Osteoblast (primary cell): ENCODE measurements at regions not wholly inside any gene's neighbourhood (a gene's known extent, or its start where the extent isn't known, plus 50 kb on each side); places are given as distances from the start of the nearest gene placed in this dataset.

Source experiments
- DNase-seq: peaks from one replicate; pipeline ENCODE4 v3.0.0; 2011; ENCODE audit warnings: low spot score, mixed read lengths; ENCODE audit not compliant: insufficient read length; ENCODE audit errors: missing footprints
- H2AFZ ChIP-seq: 2 replicates; pipeline ENCODE4 v1.6.0; 2011; ENCODE audit warnings: mild to moderate bottlenecking, low read length
- H3K27ac ChIP-seq: 2 replicates; pipeline ENCODE4 v1.5.1; 2011; ENCODE audit warnings: mild to moderate bottlenecking, low read depth, low read length, moderate library complexity
- H3K27me3 ChIP-seq: 2 replicates; pipeline ENCODE4 v1.6.0; 2012; ENCODE audit warnings: mild to moderate bottlenecking, control low read depth, inconsistent platforms, low read length, moderate library complexity; ENCODE audit not compliant: insufficient read depth
- H3K36me3 ChIP-seq: 2 replicates; pipeline ENCODE4 v1.5.1; 2011; ENCODE audit warnings: mild to moderate bottlenecking, low read length, control low read depth, moderate library complexity; ENCODE audit not compliant: insufficient read depth
- H3K4me1 ChIP-seq: 2 replicates; pipeline ENCODE4 v1.5.1; 2011; ENCODE audit warnings: mild to moderate bottlenecking, low read length, control low read depth, moderate library complexity; ENCODE audit not compliant: insufficient read depth
- H3K4me2 ChIP-seq: 2 replicates; pipeline ENCODE4 v1.6.0; 2011; ENCODE audit warnings: mild to moderate bottlenecking, low read length; ENCODE audit not compliant: insufficient read depth
- H3K4me3 ChIP-seq: fragments of 200-600 bp; sonication (generic); 3 replicates; pipeline ENCODE4 v1.5.1; 2012; ENCODE audit warnings: mild to moderate bottlenecking, low read length, inconsistent platforms; ENCODE audit not compliant: insufficient read depth
- H3K79me2 ChIP-seq: 2 replicates; pipeline ENCODE4 v1.6.0; 2012; ENCODE audit warnings: mild to moderate bottlenecking, low read length, control low read depth, inconsistent platforms; ENCODE audit not compliant: insufficient read depth
- H3K9me3 ChIP-seq: 2 replicates; pipeline ENCODE4 v1.5.1; 2011; ENCODE audit warnings: low read depth, low read length, control low read depth
- H4K20me1 ChIP-seq: 2 replicates; pipeline ENCODE4 v1.6.0; 2012; ENCODE audit warnings: mild to moderate bottlenecking, low read length, control low read depth; ENCODE audit not compliant: insufficient read depth
- TF ChIP-seq, protein P1 (sequence below): IDR thresholded peaks from 2 replicates; pipeline ENCODE4 v1.5.1; 2011; ENCODE audit warnings: mild to moderate bottlenecking, low read depth, low read length, moderate library complexity; ENCODE audit errors: extremely low read depth

- H3K27ac ChIP-seq: no peak overlapping the region
- no peaks in the 10 kb centered on the region for H3K27me3 ChIP-seq
- no peaks in the 10 kb centered on the region for H3K79me2 ChIP-seq
- no peaks in the 10 kb centered on the region for H3K9me3 ChIP-seq
- no peaks in the 10 kb centered on the region for H4K20me1 ChIP-seq
- no peak for DNase-seq
- H3K36me3 ChIP-seq: no peaks in the 10 kb centered on the region
- no peaks in the 10 kb centered on the region for H3K4me1 ChIP-seq
- no peak overlapping the region for H2AFZ ChIP-seq
- H3K4me3 ChIP-seq: no peak overlapping the region
- TF ChIP-seq, protein P1, sequence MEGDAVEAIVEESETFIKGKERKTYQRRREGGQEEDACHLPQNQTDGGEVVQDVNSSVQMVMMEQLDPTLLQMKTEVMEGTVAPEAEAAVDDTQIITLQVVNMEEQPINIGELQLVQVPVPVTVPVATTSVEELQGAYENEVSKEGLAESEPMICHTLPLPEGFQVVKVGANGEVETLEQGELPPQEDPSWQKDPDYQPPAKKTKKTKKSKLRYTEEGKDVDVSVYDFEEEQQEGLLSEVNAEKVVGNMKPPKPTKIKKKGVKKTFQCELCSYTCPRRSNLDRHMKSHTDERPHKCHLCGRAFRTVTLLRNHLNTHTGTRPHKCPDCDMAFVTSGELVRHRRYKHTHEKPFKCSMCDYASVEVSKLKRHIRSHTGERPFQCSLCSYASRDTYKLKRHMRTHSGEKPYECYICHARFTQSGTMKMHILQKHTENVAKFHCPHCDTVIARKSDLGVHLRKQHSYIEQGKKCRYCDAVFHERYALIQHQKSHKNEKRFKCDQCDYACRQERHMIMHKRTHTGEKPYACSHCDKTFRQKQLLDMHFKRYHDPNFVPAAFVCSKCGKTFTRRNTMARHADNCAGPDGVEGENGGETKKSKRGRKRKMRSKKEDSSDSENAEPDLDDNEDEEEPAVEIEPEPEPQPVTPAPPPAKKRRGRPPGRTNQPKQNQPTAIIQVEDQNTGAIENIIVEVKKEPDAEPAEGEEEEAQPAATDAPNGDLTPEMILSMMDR: no peak
- H3K4me2 ChIP-seq: no peak overlapping the region
These were observed 694.9 kb upstream of the KCND2 start for GRCh38 chr7:119578116-119578515.

DNA sequence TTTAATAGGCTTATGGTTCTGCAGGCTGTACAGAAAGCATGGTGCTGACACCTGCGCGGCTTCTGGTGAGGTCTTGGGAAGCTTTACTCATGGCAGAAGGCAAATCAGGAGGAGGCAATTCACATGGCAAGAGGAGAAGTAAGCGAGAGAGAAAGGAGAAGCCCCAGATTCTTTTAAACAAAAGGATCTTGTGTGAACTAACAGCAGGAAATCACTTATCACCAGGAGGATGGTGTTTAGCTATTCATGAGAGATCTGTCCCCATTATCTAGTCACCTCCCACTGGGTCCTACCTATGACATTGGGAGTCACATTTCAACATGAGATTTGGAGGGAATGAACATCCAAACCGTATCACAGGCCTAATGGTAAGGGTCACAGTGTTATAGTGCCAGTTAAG, 678.0 kb upstream of the KCND2 start:
- Histone ChIP-seq H3K4me2 (no peak overlapping the region), H3K4me3 (no peak overlapping the region), H3K9me3 (no peaks in the 10 kb centered on the region), H3K4me1 (no peaks in the 10 kb centered on the region), H3K27ac (no peak overlapping the region), H2AFZ (no peak overlapping the region), H3K79me2 (no peaks in the 10 kb centered on the region), H3K27me3 (no peaks in the 10 kb centered on the region), H3K36me3 (no peaks in the 10 kb centered on the region), H4K20me1 (no peaks in the 10 kb centered on the region)
- TF ChIP-seq, protein P1: no peak
- no peak for DNase-seq

DNA sequence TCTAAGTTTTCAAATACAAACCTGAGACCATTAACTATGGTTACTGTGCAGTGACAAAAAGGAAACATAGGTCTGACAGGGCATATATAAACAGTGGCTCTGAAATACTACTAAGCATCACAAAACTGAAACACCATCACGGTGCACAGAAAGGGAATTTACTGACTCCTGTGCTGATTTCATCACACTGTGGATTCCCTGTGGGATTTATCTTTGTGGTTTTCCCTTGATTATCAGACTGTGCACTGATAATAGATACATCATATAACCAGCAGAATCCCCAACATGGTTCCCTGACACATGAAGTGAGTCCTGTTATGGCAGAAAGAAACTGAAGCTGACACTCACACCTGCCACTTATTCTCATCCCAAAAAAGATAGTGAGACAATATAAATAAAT, 676.3 kb upstream of the KCND2 start:
- H3K36me3 ChIP-seq: no peaks in the 10 kb centered on the region
- DNase-seq: no peak
- H2AFZ ChIP-seq: no peak overlapping the region
- H4K20me1 ChIP-seq: no peaks in the 10 kb centered on the region
- TF ChIP-seq, protein P1: no peak
- H3K4me3 ChIP-seq: no peak overlapping the region
- no peaks in the 10 kb centered on the region for H3K27me3 ChIP-seq
- no peak overlapping the region for H3K27ac ChIP-seq
- no peaks in the 10 kb centered on the region for H3K4me1 ChIP-seq
- H3K79me2 ChIP-seq: no peaks in the 10 kb centered on the region
- no peak overlapping the region for H3K4me2 ChIP-seq
- no peaks in the 10 kb centered on the region for H3K9me3 ChIP-seq

- Histone ChIP-seq H3K79me2 (no peaks in the 10 kb centered on the region), H3K36me3 (no peaks in the 10 kb centered on the region), H2AFZ (no peak overlapping the region), H3K27ac (no peak overlapping the region), H3K9me3 (no peaks in the 10 kb centered on the region), H3K4me1 (no peaks in the 10 kb centered on the region), H3K27me3 (no peaks in the 10 kb centered on the region), H3K4me2 (no peak overlapping the region), H4K20me1 (no peaks in the 10 kb centered on the region), H3K4me3 (no peak overlapping the region)
- DNase-seq: no peak
- TF ChIP-seq, protein P1: no peak
These were observed 666.7 kb upstream of the KCND2 start for GRCh38 chr7:119606297-119606696.
